Hepatocyte (in vitro differentiated cells): ENCODE measurements at regions not wholly inside any gene's neighbourhood (a gene's known extent, or its start where the extent isn't known, plus 50 kb on each side); places are given as distances from the start of the nearest gene placed in this dataset.

Experiments
- EZH2 ChIP-seq: fragments of 200-600 bp; sonication (generic); IDR thresholded peaks from 2 replicates; pipeline ENCODE4 v1.6.1; 2016; ENCODE audit warnings: antibody characterized with exemption, mild to moderate bottlenecking, borderline replicate concordance
- EZH2phosphoT487 ChIP-seq: fragments of 200-600 bp; sonication (generic); IDR thresholded peaks from one replicate; pipeline ENCODE4 v1.6.1; 2018; ENCODE audit warnings: antibody characterized with exemption, mild to moderate bottlenecking, low read depth, moderate library complexity; ENCODE audit not compliant: unreplicated experiment, severe bottlenecking
- TF ChIP-seq, protein P1 (sequence below): fragments of 200-600 bp; sonication (generic); IDR thresholded peaks from 2 replicates; pipeline ENCODE4 v1.5.1; 2016; ENCODE audit warnings: antibody characterized with exemption, mild to moderate bottlenecking; ENCODE audit not compliant: poor library complexity

- TF ChIP-seq, protein P1, sequence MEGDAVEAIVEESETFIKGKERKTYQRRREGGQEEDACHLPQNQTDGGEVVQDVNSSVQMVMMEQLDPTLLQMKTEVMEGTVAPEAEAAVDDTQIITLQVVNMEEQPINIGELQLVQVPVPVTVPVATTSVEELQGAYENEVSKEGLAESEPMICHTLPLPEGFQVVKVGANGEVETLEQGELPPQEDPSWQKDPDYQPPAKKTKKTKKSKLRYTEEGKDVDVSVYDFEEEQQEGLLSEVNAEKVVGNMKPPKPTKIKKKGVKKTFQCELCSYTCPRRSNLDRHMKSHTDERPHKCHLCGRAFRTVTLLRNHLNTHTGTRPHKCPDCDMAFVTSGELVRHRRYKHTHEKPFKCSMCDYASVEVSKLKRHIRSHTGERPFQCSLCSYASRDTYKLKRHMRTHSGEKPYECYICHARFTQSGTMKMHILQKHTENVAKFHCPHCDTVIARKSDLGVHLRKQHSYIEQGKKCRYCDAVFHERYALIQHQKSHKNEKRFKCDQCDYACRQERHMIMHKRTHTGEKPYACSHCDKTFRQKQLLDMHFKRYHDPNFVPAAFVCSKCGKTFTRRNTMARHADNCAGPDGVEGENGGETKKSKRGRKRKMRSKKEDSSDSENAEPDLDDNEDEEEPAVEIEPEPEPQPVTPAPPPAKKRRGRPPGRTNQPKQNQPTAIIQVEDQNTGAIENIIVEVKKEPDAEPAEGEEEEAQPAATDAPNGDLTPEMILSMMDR = no peak
- no peak for TF ChIP-seq EZH2phosphoT487
- TF ChIP-seq EZH2 = no peak
These were observed 215.4 kb downstream of the ZC3H11B start for GRCh38 chr1:219397511-219397910.
